Transverse colon (tissue), 4 donors: ENCODE measurements at regions not wholly inside any gene's neighbourhood (a gene's known extent, or its start where the extent isn't known, plus 50 kb on each side); places are given as distances from the start of the nearest gene placed in this dataset.
A peak's percentile ranks its signal among the peaks of the same experiment; 100 is the strongest.

Experiments
- DNase-seq: peaks from one replicate; pipeline ENCODE4 v3.0.0-alpha.2; 2019
- H3K27ac ChIP-seq, 4 donors: fragments of 200-600 bp; sonication (generic); 2 replicates each; pipeline ENCODE4 v1.5.1; 2016 to 2018; ENCODE audit warnings: inconsistent platforms in 4 of 4
- H3K27me3 ChIP-seq: fragments of 200-600 bp; sonication (generic); 2 replicates; pipeline ENCODE4 v1.5.1; 2017; ENCODE audit warnings: inconsistent platforms
- H3K36me3 ChIP-seq, 4 donors: fragments of 200-600 bp; sonication (generic); 2 replicates each; pipeline ENCODE4 v1.5.1; 2017 to 2019; ENCODE audit warnings: inconsistent platforms in 4 of 4
- H3K4me1 ChIP-seq, 4 donors: fragments of 200-600 bp; sonication (generic); 2 replicates each; pipeline ENCODE4 v1.5.1; 2017 to 2020; ENCODE audit warnings: inconsistent platforms in 4 of 4
- H3K4me3 ChIP-seq, 4 donors: fragments of 200-600 bp; sonication (generic); 1 replicate in 1 of 4; 2 replicates in 3 of 4; pipeline versions ENCODE4 v1.5.1 to v1.6.1; 2017 to 2019; ENCODE audit warnings: inconsistent platforms in 4 of 4
- H3K9me3 ChIP-seq, 2 donors: fragments of 200-600 bp; sonication (generic); 2 replicates each; pipeline ENCODE4 v1.5.1; 2017 to 2019; ENCODE audit warnings: inconsistent platforms in 2 of 2
- EP300 ChIP-seq: sonication (generic); formaldehyde crosslinking; IDR thresholded peaks from one replicate; pipeline ENCODE4 v1.6.1; 2017; ENCODE audit warnings: antibody characterized with exemption, low read depth
- POLR2A ChIP-seq: fragments of 450-650 bp; IDR thresholded peaks from one replicate; pipeline ENCODE4 v1.6.1; 2016; ENCODE audit warnings: antibody characterized with exemption, mild to moderate bottlenecking, moderate library complexity
- POLR2AphosphoS5 ChIP-seq, 3 donors: sonication (generic); formaldehyde crosslinking; IDR thresholded peaks; one replicate each; pipeline ENCODE4 v1.6.1; 2016; ENCODE audit warnings: antibody characterized with exemption in 3 of 3
- WGBS, 2 donors: methylation state at CpG; one replicate each; pipeline ENCODE4 v1.1.5; 2018; ENCODE audit warnings: low coverage in 1 of 2; 5-methylcytosine and 5-hydroxymethylcytosine counted together
- in situ Hi-C, 4 donors: fragments of 200-750 bp; cut with MboI; loops; one replicate each; pipeline versions ENCODE4 v1.15.0 to v1.15.1; 2017; ENCODE audit warnings: low sequenced_read_pairs in 3 of 4, low pct_ligation_motif_present in 1 of 4, low pct_unique_long_range_greater_than_20kb in 1 of 4
- intact Hi-C: fragments of 100-400 bp; cut with DNase I; formaldehyde crosslinking; loops from one replicate; pipeline ENCODE4 v1.15.1; 2023; ENCODE audit warnings: low total_unique reads
- TF ChIP-seq, protein P1 (sequence below), 5 experiments: fragments of 200-600 bp in 3 of 5; fragments of 450-650 bp in 2 of 5; sonication (generic) in 3 of 5; IDR thresholded peaks; 1 replicate in 2 of 5; 2 replicates in 3 of 5; pipeline ENCODE4 v1.5.1; 2016 to 2017; ENCODE audit warnings: antibody characterized with exemption in 5 of 5, inconsistent platforms in 3 of 5, mild to moderate bottlenecking in 2 of 5, moderate library complexity in 1 of 5

DNA sequence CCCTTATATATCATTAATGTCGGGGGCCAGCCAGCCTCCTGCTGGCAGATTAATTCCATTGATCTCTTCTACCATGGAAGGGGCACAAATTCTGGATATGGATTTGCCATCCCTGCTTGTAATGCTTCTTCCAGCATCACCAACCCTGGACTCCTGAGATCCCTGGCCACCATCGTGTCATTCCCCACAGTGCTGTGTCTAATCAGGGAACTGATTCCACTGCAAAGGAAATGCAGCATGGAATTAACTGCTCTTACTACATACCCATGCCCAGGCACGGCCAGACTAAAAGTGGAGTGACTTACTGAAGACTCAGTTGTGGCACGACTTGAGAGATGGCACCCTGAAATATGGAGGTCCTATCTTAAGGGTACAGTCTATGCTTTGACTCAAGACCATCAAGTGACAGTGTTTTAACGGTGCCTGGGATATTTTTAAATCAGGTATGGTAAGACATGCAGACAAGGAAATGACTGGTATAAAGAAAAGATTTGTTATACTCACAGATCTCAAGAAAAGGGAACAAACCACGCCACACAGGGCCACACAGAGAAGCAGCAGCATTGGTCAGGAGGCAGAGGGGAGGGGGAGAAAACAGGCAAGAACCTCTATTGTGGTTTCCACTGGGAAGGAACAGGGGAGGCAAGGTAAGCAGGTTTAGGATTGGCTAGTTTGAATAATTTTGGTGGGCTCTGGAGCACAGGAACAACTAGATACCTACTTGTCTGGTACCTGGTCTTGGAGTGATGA, 65.1 kb downstream of the IGLL5 start:
- in situ Hi-C loops = loop anchor here in 3 of 4 donors (5.0 to 25.0 kb wide), 4 partner anchors 100 to 435 kb away; no protein-coding TSS in a partner anchor
- H3K4me1 ChIP-seq = no peaks in the 10 kb centered on the region
- DNase-seq = no peak
- no peak overlapping the region for H3K4me3 ChIP-seq
- TF ChIP-seq POLR2AphosphoS5 (IDR thresholded peaks at IDR 0.05) = no peak
- TF ChIP-seq, protein P1, sequence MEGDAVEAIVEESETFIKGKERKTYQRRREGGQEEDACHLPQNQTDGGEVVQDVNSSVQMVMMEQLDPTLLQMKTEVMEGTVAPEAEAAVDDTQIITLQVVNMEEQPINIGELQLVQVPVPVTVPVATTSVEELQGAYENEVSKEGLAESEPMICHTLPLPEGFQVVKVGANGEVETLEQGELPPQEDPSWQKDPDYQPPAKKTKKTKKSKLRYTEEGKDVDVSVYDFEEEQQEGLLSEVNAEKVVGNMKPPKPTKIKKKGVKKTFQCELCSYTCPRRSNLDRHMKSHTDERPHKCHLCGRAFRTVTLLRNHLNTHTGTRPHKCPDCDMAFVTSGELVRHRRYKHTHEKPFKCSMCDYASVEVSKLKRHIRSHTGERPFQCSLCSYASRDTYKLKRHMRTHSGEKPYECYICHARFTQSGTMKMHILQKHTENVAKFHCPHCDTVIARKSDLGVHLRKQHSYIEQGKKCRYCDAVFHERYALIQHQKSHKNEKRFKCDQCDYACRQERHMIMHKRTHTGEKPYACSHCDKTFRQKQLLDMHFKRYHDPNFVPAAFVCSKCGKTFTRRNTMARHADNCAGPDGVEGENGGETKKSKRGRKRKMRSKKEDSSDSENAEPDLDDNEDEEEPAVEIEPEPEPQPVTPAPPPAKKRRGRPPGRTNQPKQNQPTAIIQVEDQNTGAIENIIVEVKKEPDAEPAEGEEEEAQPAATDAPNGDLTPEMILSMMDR (IDR thresholded peaks at IDR 0.05) = no peak
- TF ChIP-seq EP300 = no peak
- no peak for TF ChIP-seq POLR2A
- WGBS, 2 donors = 59 to 68% methylated on average over 2 to 6 of the region's 6 CpGs
- no peaks in the 10 kb centered on the region for H3K9me3 ChIP-seq
- H3K36me3 ChIP-seq = no peaks in the 10 kb centered on the region
- intact Hi-C loops = no loop called here
- H3K27me3 ChIP-seq = peaks cover 20% of the 10 kb centered on the region
- H3K27ac ChIP-seq = no peak overlapping the region

DNA sequence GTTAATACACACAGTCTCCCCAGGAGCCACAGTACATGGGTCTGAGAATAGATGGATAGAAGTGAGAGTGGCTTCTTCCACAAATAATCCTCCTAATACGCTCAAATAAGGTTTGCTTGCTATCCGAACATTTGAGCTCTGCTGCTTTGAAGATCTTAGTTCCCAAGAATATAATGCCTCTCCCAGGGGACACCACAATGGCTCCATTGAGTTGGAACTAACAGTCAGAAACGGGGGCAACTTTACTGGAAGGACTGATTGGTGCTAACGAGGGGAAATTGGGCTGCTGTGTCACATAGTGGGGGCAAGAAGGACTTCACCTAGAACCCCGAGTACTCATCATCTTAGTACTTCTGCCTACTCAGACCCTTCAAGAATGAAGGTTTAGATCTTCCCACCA, 66.2 kb downstream of the IGLL5 start:
- H3K4me1 ChIP-seq = no peaks in the 10 kb centered on the region
- H3K36me3 ChIP-seq = no peaks in the 10 kb centered on the region
- H3K4me3 ChIP-seq = no peak overlapping the region
- TF ChIP-seq POLR2AphosphoS5 (IDR thresholded peaks at IDR 0.05) (no peak), EP300 (no peak), POLR2A (no peak)
- TF ChIP-seq, protein P1 (IDR thresholded peaks at IDR 0.05) = no peak
- intact Hi-C loops (no loop called here), in situ Hi-C loops (loop anchor here in 3 of 4 donors (5.0 to 25.0 kb wide), 4 partner anchors 101 to 434 kb away; no protein-coding TSS in a partner anchor)
- no peak for DNase-seq
- H3K27ac ChIP-seq = peak overlapping the region in 1 of 4 donors; percentile 30
- 67 to 75% methylated on average over 5 of the region's 5 CpGs for WGBS, 2 donors
- peaks cover 20% of the 10 kb centered on the region for H3K27me3 ChIP-seq
- no peaks in the 10 kb centered on the region for H3K9me3 ChIP-seq

DNA sequence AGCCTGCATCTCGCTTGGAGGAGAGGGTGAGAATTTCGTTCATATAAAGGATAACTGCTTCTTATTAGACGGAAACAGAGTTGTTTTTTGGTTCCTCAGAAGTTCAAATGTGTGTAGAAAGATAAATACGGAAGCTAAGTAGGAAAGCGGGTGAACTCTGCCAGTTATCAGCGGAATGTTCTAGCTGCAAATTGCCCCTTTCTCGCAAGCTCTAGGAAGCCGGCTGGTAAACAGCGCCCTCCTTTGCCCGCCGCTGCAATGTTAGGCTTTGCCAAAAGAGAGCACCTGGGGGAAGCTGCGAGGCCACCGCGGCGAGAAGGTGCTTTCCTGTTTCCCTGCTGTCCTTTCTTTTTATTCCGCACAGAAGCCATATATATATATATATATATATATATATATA, 67.0 kb downstream of the IGLL5 start:
- Histone ChIP-seq H3K4me3 (no peak overlapping the region), H3K4me1 (peaks cover 0 to 4% (median 2%) of the 10 kb centered on the region in 4 donors), H3K36me3 (no peaks in the 10 kb centered on the region), H3K27me3 (peaks cover 20% of the 10 kb centered on the region), H3K27ac (peak overlapping the region in 1 of 4 donors; percentile 30), H3K9me3 (no peaks in the 10 kb centered on the region)
- WGBS, 2 donors = 14 to 23% methylated on average over 11 to 16 of the region's 16 CpGs
- intact Hi-C loops = loop anchor here (5.0 kb wide), 1 partner anchor 102 kb away; no protein-coding TSS in a partner anchor
- no peak for TF ChIP-seq POLR2AphosphoS5 (IDR thresholded peaks at IDR 0.05)
- TF ChIP-seq POLR2A = no peak
- TF ChIP-seq, protein P1 (IDR thresholded peaks at IDR 0.05) = peak in 2 of 5 experiments; percentile 7 to 9
- TF ChIP-seq EP300 = no peak
- in situ Hi-C loops = loop anchor here in 3 of 4 donors (5.0 to 25.0 kb wide), 4 partner anchors 102 to 433 kb away; no protein-coding TSS in a partner anchor
- DNase-seq = peak; percentile 75

DNA sequence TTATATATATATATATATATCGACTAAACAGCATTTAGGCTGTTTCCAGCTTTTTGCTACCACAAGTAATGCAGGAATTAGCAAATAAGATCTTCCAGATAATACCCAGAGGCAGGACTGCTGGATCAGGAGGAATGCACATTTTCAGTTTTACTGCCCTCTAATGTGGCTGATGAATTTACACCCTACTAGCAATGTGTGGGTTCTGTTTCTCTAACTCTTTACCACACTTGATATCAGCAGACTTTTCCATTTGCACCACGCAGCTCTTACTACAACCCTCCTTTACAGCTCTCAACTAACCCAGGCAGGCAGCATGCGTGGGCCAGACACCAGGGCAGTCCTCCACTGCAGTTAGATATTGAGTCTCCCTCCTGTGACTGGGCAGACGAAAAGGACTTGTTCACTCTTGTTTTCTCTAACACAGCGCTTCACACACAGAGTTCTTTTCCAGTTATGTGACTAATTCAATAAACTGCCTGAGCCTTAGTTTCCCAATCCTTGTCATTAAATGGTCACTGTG, 67.7 kb downstream of the IGLL5 start:
- peaks cover 0 to 11% (median 5%) of the 10 kb centered on the region in 4 donors for H3K4me1 ChIP-seq
- intact Hi-C loops = loop anchor here (5.0 kb wide), 1 partner anchor 103 kb away; no protein-coding TSS in a partner anchor
- no peaks in the 10 kb centered on the region for H3K36me3 ChIP-seq
- in situ Hi-C loops = loop anchor here in 3 of 4 donors (10.0 to 25.0 kb wide), 3 partner anchors 169 to 432 kb away; no protein-coding TSS in a partner anchor
- TF ChIP-seq, protein P1 (IDR thresholded peaks at IDR 0.05) = no peak
- TF ChIP-seq POLR2A (no peak), EP300 (no peak), POLR2AphosphoS5 (IDR thresholded peaks at IDR 0.05) (no peak)
- no peaks in the 10 kb centered on the region for H3K9me3 ChIP-seq
- DNase-seq = no peak
- no peak overlapping the region for H3K4me3 ChIP-seq
- H3K27me3 ChIP-seq = peaks cover 20% of the 10 kb centered on the region
- WGBS, 2 donors = 53% methylated on average over 5 of the region's 5 CpGs; no CpG with 5 or more reads in 1 of the 2 donors
- no peak overlapping the region for H3K27ac ChIP-seq
